Skeletal muscle cell (primary cell): ENCODE measurements at regions not wholly inside any gene's neighbourhood (a gene's known extent, or its start where the extent isn't known, plus 50 kb on each side); places are given as distances from the start of the nearest gene placed in this dataset.
A peak's percentile ranks its signal among the peaks of the same experiment; 100 is the strongest.
"Not testable (repeated sequence)": the region's sequence is repeated elsewhere in the genome, so short reads cannot be mapped to it uniquely, and the experiment has no call there.

ENCODE experiments used
- DNase-seq: peaks from one replicate; pipeline ENCODE4 v3.0.0-alpha.2; 2010; ENCODE audit warnings: low read depth
- H3K4me3 ChIP-seq: 2 replicates; pipeline ENCODE4 v1.5.1; 2011; ENCODE audit warnings: low read depth, mild to moderate bottlenecking, control low read depth, low read length, moderate library complexity

GRCh38 chr9:82052081-82052480 is 63.5 kb downstream of the SPATA31D1 start:
- DNase-seq: no peak
- H3K4me3 ChIP-seq: no peak overlapping the region

- no peak overlapping the region for H3K4me3 ChIP-seq
- no peak for DNase-seq
Measured at GRCh38 chr9:82054264-82055015, 65.9 kb downstream of the SPATA31D1 start.

GRCh38 chr9:82057805-82058204 is 69.2 kb downstream of the SPATA31D1 start:
- H3K4me3 ChIP-seq: no peak overlapping the region
- DNase-seq: no peak

- DNase-seq, H3K4me3 ChIP-seq: not testable (repeated sequence)
Measured at GRCh38 chr9:82061801-82062200, 73.2 kb downstream of the SPATA31D1 start.

- DNase-seq: no peak
- no peak overlapping the region for H3K4me3 ChIP-seq
Measured at GRCh38 chr9:82062245-82062644, 73.7 kb downstream of the SPATA31D1 start.

GRCh38 chr9:82073551-82074543 is 85.3 kb downstream of the SPATA31D1 start:
- H3K4me3 ChIP-seq: no peak overlapping the region
- DNase-seq: no peak

- H3K4me3 ChIP-seq: no peak overlapping the region
- DNase-seq: no peak
Measured at GRCh38 chr9:82080265-82080664, 91.7 kb downstream of the SPATA31D1 start.

- no peak for DNase-seq
- H3K4me3 ChIP-seq: no peak overlapping the region
Measured at GRCh38 chr9:82081496-82081895, 92.9 kb downstream of the SPATA31D1 start.

GRCh38 chr9:82082563-82082962 is 94.0 kb downstream of the SPATA31D1 start:
- H3K4me3 ChIP-seq: no peak overlapping the region
- no peak for DNase-seq

- DNase-seq: no peak
- H3K4me3 ChIP-seq: no peak overlapping the region
Measured at GRCh38 chr9:82088591-82088990, 100.0 kb downstream of the SPATA31D1 start.

GRCh38 chr9:82090046-82090445 is 101.5 kb downstream of the SPATA31D1 start:
- no peak overlapping the region for H3K4me3 ChIP-seq
- DNase-seq: no peak

GRCh38 chr9:82091100-82091499 is 102.5 kb downstream of the SPATA31D1 start:
- DNase-seq: no peak
- no peak overlapping the region for H3K4me3 ChIP-seq

GRCh38 chr9:82091610-82092009 is 103.0 kb downstream of the SPATA31D1 start:
- H3K4me3 ChIP-seq: no peak overlapping the region
- DNase-seq: no peak

GRCh38 chr9:82101475-82101874 is 112.9 kb downstream of the SPATA31D1 start:
- no peak for DNase-seq
- no peak overlapping the region for H3K4me3 ChIP-seq

GRCh38 chr9:82104252-82104651 is 115.7 kb downstream of the SPATA31D1 start:
- no peak for DNase-seq
- no peak overlapping the region for H3K4me3 ChIP-seq

GRCh38 chr9:82105729-82106128 is 117.2 kb downstream of the SPATA31D1 start:
- DNase-seq: no peak

GRCh38 chr9:82106536-82106935 is 118.0 kb downstream of the SPATA31D1 start:
- no peak for DNase-seq
- no peak overlapping the region for H3K4me3 ChIP-seq

More at GRCh38 chr9:82105729-82106128, 117.2 kb downstream of the SPATA31D1 start:
- H3K4me3 ChIP-seq: no peak overlapping the region

- H3K4me3 ChIP-seq: no peak overlapping the region
- no peak for DNase-seq
Measured at GRCh38 chr9:82108474-82108873, 119.9 kb downstream of the SPATA31D1 start.

GRCh38 chr9:82108941-82109340 is 120.4 kb downstream of the SPATA31D1 start:
- no peak overlapping the region for H3K4me3 ChIP-seq
- peak; percentile 9 for DNase-seq

- DNase-seq: peak; percentile 1
- no peak overlapping the region for H3K4me3 ChIP-seq
Measured at GRCh38 chr9:82109626-82110025, 121.1 kb downstream of the SPATA31D1 start.
